Activated T-helper 1 cell treated with anti-CD3 and anti-CD28 coated beads, Interleukin-12 subunit alpha, Interleukin-12 subunit beta, Interleukin-2, Interleukin-4 antibody, amounts not matched to agents 30 ng/mL and 10 ng/mL and 1 ng/mL, durations not matched to agents 14 hours and 24 hours and 36 hours (primary cell): ENCODE measurements at regions not wholly inside any gene's neighbourhood (a gene's known extent, or its start where the extent isn't known, plus 50 kb on each side); places are given as distances from the start of the nearest gene placed in this dataset.

Experiments used
- DNase-seq: peaks from one replicate; pipeline ENCODE4 v3.0.0; 2021; ENCODE audit warnings: low spot score
- H3K27ac Mint-ChIP-seq: one replicate; pipeline ENCODE4 v1.8.0; 2021; ENCODE audit warnings: mild to moderate bottlenecking, mixed read lengths
- H3K27me3 Mint-ChIP-seq: one replicate; pipeline ENCODE4 v1.8.0; 2022; ENCODE audit warnings: mild to moderate bottlenecking, moderate library complexity, mixed read lengths; ENCODE audit not compliant: insufficient read depth
- H3K36me3 Mint-ChIP-seq: one replicate; pipeline ENCODE4 v1.8.0; 2021; ENCODE audit warnings: low read depth, mixed read lengths
- H3K4me1 Mint-ChIP-seq: one replicate; pipeline ENCODE4 v1.8.0; 2021; ENCODE audit warnings: low read depth, mixed read lengths
- H3K4me3 Mint-ChIP-seq: one replicate; pipeline ENCODE4 v1.8.0; 2021; ENCODE audit warnings: mild to moderate bottlenecking, moderate library complexity, mixed read lengths
- H3K9me3 Mint-ChIP-seq: one replicate; pipeline ENCODE4 v1.8.0; 2021; ENCODE audit warnings: mixed read lengths
- intact Hi-C: fragments of 100-400 bp; cut with micrococcal nuclease; formaldehyde crosslinking; loops from one replicate; pipeline ENCODE4 v1.15.1; 2024

GRCh38 chr12:59020073-59020946, 100.0 kb upstream of the LRIG3 start:
- Mint-ChIP-seq H3K4me1 (no peaks in the 10 kb centered on the region), H3K36me3 (no peaks in the 10 kb centered on the region), H3K27me3 (no peaks in the 10 kb centered on the region), H3K4me3 (no peak overlapping the region), H3K9me3 (no peaks in the 10 kb centered on the region), H3K27ac (no peak overlapping the region)
- DNase-seq = no peak
- intact Hi-C loops = no loop called here

GRCh38 chr12:59014885-59015284, 94.6 kb upstream of the LRIG3 start:
- intact Hi-C loops = no loop called here
- no peak overlapping the region for H3K27ac Mint-ChIP-seq
- H3K36me3 Mint-ChIP-seq = no peaks in the 10 kb centered on the region
- no peaks in the 10 kb centered on the region for H3K4me1 Mint-ChIP-seq
- no peaks in the 10 kb centered on the region for H3K27me3 Mint-ChIP-seq
- H3K9me3 Mint-ChIP-seq = no peaks in the 10 kb centered on the region
- H3K4me3 Mint-ChIP-seq = no peak overlapping the region
- no peak for DNase-seq

- DNase-seq = no peak
- no peaks in the 10 kb centered on the region for H3K27me3 Mint-ChIP-seq
- H3K9me3 Mint-ChIP-seq = no peaks in the 10 kb centered on the region
- no peaks in the 10 kb centered on the region for H3K36me3 Mint-ChIP-seq
- no peaks in the 10 kb centered on the region for H3K4me1 Mint-ChIP-seq
- intact Hi-C loops = no loop called here
- H3K4me3 Mint-ChIP-seq = no peak overlapping the region
- no peak overlapping the region for H3K27ac Mint-ChIP-seq
Observed at GRCh38 chr12:59010941-59011340, 90.6 kb upstream of the LRIG3 start.

DNA sequence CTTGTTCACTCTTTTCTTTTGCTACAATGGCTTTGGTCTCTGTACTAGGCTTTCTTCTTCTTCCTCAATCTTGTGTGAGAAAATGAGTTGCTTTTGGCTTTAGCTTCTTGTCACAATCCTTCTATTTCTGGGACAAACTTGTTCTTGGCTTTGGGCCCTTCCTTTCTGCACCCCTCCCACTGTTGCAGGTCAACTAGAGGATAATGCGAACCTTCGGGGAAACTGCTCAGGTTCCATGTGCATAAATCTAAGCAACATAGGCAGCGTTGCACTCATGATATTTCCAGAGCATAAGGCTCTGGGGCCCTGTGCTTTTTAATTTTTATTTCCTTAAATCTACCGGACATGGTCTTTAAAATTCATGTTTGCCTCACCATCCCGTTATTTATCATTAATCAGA, 89.8 kb upstream of the LRIG3 start:
- Mint-ChIP-seq H3K36me3 (no peaks in the 10 kb centered on the region), H3K4me1 (no peaks in the 10 kb centered on the region), H3K9me3 (no peaks in the 10 kb centered on the region), H3K4me3 (no peak overlapping the region), H3K27ac (no peak overlapping the region), H3K27me3 (no peaks in the 10 kb centered on the region)
- intact Hi-C loops = no loop called here
- no peak for DNase-seq

DNA sequence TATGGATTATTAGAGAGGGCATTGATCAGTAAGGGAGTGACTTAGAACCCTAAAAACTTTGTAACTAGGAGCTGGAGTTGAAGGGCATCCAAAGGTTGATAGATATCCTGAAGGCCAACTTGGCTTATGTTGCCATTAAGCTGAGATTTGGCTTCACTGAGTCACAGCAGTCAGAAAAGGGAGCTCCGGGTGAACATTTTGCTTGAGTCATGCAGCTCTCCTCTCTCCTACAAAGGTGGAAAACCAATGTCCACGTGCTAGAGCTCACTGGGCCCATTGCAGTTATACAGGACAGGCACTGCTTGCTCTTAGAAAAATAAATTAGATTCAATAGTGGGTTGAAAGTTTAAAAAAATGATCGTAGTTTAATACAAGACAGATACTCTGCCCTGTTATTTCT, 87.3 kb upstream of the LRIG3 start:
- intact Hi-C loops = no loop called here
- no peaks in the 10 kb centered on the region for H3K36me3 Mint-ChIP-seq

DNA sequence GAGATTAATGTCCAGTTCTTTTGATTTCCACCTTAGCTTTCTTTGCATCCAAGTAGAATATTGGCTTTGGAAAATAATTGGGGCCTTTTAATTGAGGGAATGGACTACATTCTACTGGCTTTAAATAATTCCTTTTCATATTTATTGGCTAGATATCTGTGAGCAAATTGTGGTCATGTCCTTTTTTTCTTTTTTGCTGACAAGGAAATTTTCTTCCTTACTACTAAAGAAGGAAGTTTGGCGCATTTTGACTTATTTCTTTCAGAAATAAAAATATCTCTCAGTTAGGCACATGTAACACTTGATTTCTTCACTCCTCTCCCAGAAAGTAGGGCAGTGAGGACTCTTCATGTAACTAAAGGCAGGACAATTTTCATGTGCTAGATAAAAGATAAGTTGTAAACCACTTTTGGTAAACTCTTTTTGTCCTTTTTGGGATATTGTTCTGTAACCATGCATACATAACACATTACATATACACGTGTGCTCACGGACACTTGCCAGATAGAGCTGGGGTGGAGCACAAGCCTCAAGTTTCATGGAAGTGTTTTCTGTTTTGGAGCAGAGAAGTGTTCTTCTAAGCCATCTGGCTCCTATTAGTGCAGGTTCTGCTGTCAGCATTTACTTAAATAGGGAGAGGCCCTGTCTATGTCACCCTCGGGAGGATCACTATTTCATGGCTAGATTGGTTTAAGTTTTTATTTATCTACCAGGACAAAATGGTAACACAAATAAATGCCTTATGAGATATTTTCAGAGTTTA, 85.1 kb upstream of the LRIG3 start:
- Mint-ChIP-seq H3K4me3 (no peak overlapping the region), H3K27me3 (no peaks in the 10 kb centered on the region)

More for the DNA sequence above, 87.3 kb upstream of the LRIG3 start:
- Mint-ChIP-seq H3K27me3 (no peaks in the 10 kb centered on the region), H3K9me3 (no peaks in the 10 kb centered on the region), H3K4me1 (no peaks in the 10 kb centered on the region), H3K27ac (no peak overlapping the region), H3K4me3 (no peak overlapping the region)
- no peak for DNase-seq

GRCh38 chr12:59004456-59004855, 84.2 kb upstream of the LRIG3 start:
- H3K9me3 Mint-ChIP-seq = no peaks in the 10 kb centered on the region
- intact Hi-C loops = no loop called here
- H3K27ac Mint-ChIP-seq = no peak overlapping the region
- H3K27me3 Mint-ChIP-seq = no peaks in the 10 kb centered on the region
- H3K36me3 Mint-ChIP-seq = no peaks in the 10 kb centered on the region
- no peak for DNase-seq
- H3K4me3 Mint-ChIP-seq = no peak overlapping the region
- H3K4me1 Mint-ChIP-seq = no peaks in the 10 kb centered on the region

More for the DNA sequence above, 85.1 kb upstream of the LRIG3 start:
- Mint-ChIP-seq H3K36me3 (no peaks in the 10 kb centered on the region), H3K27ac (no peak overlapping the region), H3K9me3 (no peaks in the 10 kb centered on the region), H3K4me1 (no peaks in the 10 kb centered on the region)
- DNase-seq = no peak
- intact Hi-C loops = no loop called here

DNA sequence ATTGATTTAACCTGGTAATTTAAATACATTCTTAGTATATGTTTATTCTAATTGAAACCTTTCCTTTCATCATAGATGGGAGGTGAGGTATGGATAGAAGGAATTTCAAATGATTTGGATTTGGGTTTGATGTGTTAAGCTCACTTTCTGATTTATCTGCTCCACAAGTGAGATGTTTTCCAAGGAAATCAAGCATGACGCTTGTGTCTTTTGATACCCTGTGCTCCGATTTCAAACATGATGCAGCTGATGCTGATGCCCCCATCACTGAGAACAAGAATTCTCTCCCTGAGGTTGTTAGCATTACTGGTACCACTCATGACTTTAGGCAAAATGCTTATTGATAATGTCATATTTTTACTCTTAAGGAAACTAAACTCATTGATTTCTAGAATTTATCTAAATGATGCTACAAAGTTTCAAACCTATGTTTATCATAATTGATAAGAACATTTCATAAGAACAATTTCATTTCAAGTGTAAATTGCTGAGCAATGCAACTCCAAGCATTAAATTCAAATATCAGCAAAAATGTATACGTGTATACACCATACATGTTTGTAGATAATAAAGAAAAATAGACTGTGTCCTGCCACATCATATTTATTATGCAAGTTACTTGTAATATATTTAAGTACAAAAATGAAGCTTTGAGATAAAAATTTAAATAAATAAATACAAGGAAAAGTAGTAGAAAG, 75.5 kb upstream of the LRIG3 start:
- Mint-ChIP-seq H3K27me3 (no peaks in the 10 kb centered on the region), H3K36me3 (no peaks in the 10 kb centered on the region), H3K4me1 (no peaks in the 10 kb centered on the region), H3K27ac (no peak overlapping the region), H3K9me3 (no peaks in the 10 kb centered on the region), H3K4me3 (no peak overlapping the region)
- intact Hi-C loops = no loop called here
- no peak for DNase-seq

GRCh38 chr12:58988643-58989344, 68.5 kb upstream of the LRIG3 start:
- H3K36me3 Mint-ChIP-seq = no peaks in the 10 kb centered on the region
- H3K27me3 Mint-ChIP-seq = peaks cover 1% of the 10 kb centered on the region
- H3K9me3 Mint-ChIP-seq = peaks cover 6% of the 10 kb centered on the region
- no peaks in the 10 kb centered on the region for H3K4me1 Mint-ChIP-seq
- H3K27ac Mint-ChIP-seq = no peak overlapping the region
- DNase-seq = no peak
- H3K4me3 Mint-ChIP-seq = no peak overlapping the region
- intact Hi-C loops = no loop called here

DNA sequence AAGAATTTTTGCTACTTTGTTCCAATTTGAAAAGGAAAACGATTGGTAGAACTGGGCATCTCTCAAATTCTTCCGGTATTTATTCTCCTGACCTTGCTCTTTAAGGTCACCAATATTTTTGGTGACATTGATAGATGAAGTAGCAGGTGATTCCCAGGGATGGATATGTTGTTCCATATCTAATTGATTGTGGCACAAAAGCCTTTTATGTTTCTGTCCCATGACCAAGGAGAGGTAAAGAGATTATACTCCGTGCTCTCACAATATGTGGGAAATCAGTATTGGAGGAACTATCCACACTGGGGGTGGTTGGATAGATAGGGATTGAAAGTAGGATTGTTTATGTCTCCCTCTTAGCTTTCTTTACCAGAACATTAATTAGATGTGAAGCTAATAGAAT, 61.7 kb upstream of the LRIG3 start:
- H3K4me1 Mint-ChIP-seq = no peaks in the 10 kb centered on the region
- intact Hi-C loops = no loop called here
- no peak overlapping the region for H3K27ac Mint-ChIP-seq
- no peaks in the 10 kb centered on the region for H3K9me3 Mint-ChIP-seq
- DNase-seq = no peak
- peaks cover 1% of the 10 kb centered on the region for H3K27me3 Mint-ChIP-seq
- no peaks in the 10 kb centered on the region for H3K36me3 Mint-ChIP-seq
- no peak overlapping the region for H3K4me3 Mint-ChIP-seq

DNA sequence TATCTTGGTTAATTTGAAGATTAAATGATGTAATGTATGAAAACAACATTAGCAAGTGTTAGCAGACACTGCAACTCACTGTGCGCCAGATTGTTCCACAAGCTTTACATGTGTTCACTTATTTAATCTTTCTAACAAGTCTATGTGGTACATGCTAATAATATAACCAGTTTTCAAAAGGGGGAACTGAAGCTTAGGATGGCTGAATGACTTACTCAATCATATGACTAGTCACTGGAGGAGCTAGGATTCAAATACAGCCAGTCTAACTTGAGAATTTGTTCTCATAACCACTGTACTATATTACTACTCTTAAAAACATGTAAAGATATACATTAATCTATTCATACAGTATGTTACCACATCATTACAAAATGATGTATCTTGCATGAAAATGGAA, 60.5 kb upstream of the LRIG3 start:
- H3K9me3 Mint-ChIP-seq = no peaks in the 10 kb centered on the region
- no peaks in the 10 kb centered on the region for H3K4me1 Mint-ChIP-seq
- intact Hi-C loops = no loop called here
- H3K4me3 Mint-ChIP-seq = no peak overlapping the region
- no peak for DNase-seq
- H3K36me3 Mint-ChIP-seq = no peaks in the 10 kb centered on the region
- H3K27me3 Mint-ChIP-seq = peaks cover 1% of the 10 kb centered on the region
- H3K27ac Mint-ChIP-seq = no peak overlapping the region

DNA sequence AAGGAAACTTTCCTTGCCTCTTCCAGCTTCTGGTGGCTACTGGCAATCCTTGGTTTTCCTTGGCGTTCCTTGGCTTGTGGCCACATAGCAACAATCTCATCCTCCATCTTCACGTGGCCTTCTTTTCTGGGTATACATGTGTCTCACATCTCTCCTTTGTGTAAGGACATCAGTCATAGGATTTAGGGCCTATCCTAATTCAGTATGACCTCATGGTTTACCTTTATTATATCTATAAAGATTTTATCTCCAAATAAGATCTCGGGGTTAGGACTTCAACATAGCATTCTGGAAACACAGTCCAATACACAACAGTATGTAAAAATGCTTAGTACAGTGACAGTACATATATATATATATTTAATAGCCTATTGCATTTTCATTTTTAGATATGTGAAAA, 58.4 kb upstream of the LRIG3 start:
- H3K27me3 Mint-ChIP-seq = no peaks in the 10 kb centered on the region

More for the DNA sequence above, 58.4 kb upstream of the LRIG3 start:
- no peaks in the 10 kb centered on the region for H3K4me1 Mint-ChIP-seq
- DNase-seq = no peak
- H3K36me3 Mint-ChIP-seq = no peaks in the 10 kb centered on the region
- no peak overlapping the region for H3K27ac Mint-ChIP-seq
- intact Hi-C loops = no loop called here
- no peak overlapping the region for H3K4me3 Mint-ChIP-seq
- H3K9me3 Mint-ChIP-seq = no peaks in the 10 kb centered on the region
